ENCODE measurements at regions not wholly inside any gene's neighbourhood (a gene's known extent, or its start where the extent isn't known, plus 50 kb on each side); places are given as distances from the start of the nearest gene placed in this dataset.

DNA sequence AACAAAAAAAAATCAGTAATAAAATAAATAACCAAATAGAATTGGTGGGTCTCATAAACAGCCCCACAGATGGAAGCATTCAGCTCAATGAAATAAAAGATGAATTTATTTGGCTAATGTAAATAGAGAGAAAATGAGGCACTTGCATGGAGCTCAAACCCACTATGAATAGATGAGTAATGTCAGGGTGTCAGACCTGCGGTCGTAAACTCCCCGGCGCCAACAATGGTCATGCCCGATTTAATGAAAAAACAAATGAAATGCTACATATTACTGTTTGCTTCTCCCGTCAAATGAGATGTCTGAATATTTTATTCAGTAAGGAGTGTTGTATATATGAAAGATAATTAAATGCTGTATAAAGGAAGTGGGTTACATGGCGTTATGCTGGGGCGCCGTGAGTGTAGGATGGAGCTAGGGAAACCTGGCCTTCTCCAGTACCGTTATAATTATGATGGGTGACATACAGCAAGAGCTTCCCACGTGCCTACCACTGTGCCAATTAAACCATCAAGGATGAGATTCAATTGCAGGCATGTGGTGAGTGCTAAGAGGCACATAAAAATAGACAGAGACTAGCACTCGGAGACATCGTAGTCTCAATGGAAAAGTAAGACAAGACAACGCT, 648.1 kb downstream of the BCL11B start:
- no peak for ATAC-seq (replicated peaks in 1 of 4)
- Mint-ChIP-seq H3K27me3 (no peaks in the 10 kb centered on the region), H3K4me1 (no peaks in the 10 kb centered on the region), H3K4me3 (no peak overlapping the region), H3K36me3 (no peaks in the 10 kb centered on the region), H3K27ac (no peak overlapping the region), H3K9me3 (peaks cover 7 to 26% (median 19%) of the 10 kb centered on the region in 3 donors)
- no peaks in the 10 kb centered on the region for H3K36me3 ChIP-seq (ENCODE audit: control insufficient read depth in 2 of 2, extremely low read depth in 1 of 2, insufficient read depth in 1 of 2, low read length in 1 of 2)
- ChIA-PET POLR2A (interaction anchor here in 1 of 2 donors (0.6 to 0.7 kb wide), 2 partner anchors 318 to 1527 kb away, joined by 3 to 11 read pairs; no protein-coding TSS in a partner anchor), CTCF (no interaction called here)
- H3K4me3 ChIP-seq (ENCODE audit: control insufficient read depth in 1 of 2, extremely low read depth in 1 of 2, low read length in 1 of 2), result no peak overlapping the region
- WGBS (ENCODE audit: insufficient coverage), result 80% methylated on average over 1 of the region's 14 CpGs
- DNase-seq, result no peak
- H3K4me1 ChIP-seq (ENCODE audit: control insufficient read depth in 1 of 2, extremely low read depth in 1 of 2, insufficient read depth in 2 of 2, low read length in 2 of 2), result no peaks in the 10 kb centered on the region
- H3K27me3 ChIP-seq (replicated peaks in 1 of 2; ENCODE audit: control insufficient read depth in 2 of 2, extremely low read depth in 1 of 2, insufficient read depth in 2 of 2, low read length in 1 of 2), result no peaks in the 10 kb centered on the region
- no peaks in the 10 kb centered on the region for H3K9me3 ChIP-seq
- H3K27ac ChIP-seq (ENCODE audit: low read length), result no peak overlapping the region

DNA sequence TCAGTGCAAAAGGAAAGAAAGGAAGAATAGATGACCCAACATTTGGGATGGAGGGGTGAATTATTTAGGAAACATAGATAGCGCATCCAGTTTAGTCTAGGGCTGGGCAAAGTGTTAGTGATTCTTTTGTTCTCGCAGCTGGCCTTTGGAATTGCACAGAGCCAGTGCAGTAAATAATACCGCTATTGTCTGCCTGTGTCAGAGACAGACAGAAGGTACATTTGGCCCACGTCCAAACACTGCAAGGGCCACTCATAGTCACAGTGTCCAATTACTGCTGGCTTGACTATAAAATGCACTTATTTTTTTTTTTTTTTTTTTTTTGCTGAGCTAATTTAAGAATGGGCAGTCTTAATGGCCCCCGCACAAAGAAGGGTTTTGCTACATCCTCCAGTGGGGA, 638.6 kb downstream of the BCL11B start:
- ATAC-seq (replicated peaks in 1 of 4) (no peak), DNase-seq (no peak)
- Histone ChIP-seq H3K27ac (ENCODE audit: low read length) (no peak overlapping the region), H3K27me3 (replicated peaks in 1 of 2; ENCODE audit: control insufficient read depth in 2 of 2, extremely low read depth in 1 of 2, insufficient read depth in 2 of 2, low read length in 1 of 2) (no peaks in the 10 kb centered on the region), H3K4me3 (ENCODE audit: control insufficient read depth in 1 of 2, extremely low read depth in 1 of 2, low read length in 1 of 2) (no peak overlapping the region), H3K4me1 (ENCODE audit: control insufficient read depth in 1 of 2, extremely low read depth in 1 of 2, insufficient read depth in 2 of 2, low read length in 2 of 2) (no peaks in the 10 kb centered on the region), H3K36me3 (ENCODE audit: control insufficient read depth in 2 of 2, extremely low read depth in 1 of 2, insufficient read depth in 1 of 2, low read length in 1 of 2) (no peaks in the 10 kb centered on the region), H3K9me3 (no peaks in the 10 kb centered on the region)
- ChIA-PET CTCF (no interaction called here), POLR2A (no interaction called here)
- Mint-ChIP-seq H3K27ac (no peak overlapping the region), H3K9me3 (peaks cover 0 to 2% (median 0%) of the 10 kb centered on the region in 3 donors), H3K27me3 (no peaks in the 10 kb centered on the region), H3K36me3 (no peaks in the 10 kb centered on the region), H3K4me1 (no peaks in the 10 kb centered on the region), H3K4me3 (no peak overlapping the region)
- WGBS (ENCODE audit: insufficient coverage), result 100% methylated on average over 2 of the region's 5 CpGs

DNA sequence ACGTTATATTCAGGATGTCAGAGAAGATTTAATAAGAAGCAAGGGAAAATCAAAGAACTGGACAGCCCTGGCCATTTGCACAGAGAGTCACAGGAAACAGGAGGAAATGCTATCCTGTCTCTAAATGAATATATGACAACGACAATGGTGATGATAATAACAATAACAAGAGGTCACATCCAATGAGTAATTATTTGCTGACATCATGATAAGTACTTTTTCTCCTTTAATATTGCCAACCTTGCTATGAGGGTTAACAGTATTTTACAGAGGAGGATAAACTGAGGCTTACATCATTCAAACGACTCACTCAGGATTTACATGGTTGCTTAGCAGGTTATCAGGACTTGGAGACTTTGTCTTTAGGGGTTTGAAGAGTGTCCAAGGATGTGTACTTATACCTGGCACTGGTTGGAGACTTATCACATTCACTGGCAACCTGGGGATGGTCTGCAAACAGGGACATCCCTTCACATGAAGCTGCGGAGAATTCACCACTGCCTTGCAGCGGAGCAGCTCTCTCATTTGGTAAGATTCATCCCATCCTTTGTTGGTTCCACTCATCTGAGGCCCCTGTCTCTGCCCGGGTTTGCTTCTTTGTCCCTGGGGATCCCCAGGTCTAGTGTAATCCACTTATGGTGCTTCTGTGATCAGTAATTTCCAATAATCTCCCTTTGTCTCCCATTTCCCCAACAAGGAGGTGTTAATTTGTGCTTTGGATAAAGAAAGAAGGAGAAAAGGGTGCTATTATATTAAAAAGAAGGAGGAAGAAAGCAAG, 637.8 kb downstream of the BCL11B start:
- H3K4me1 ChIP-seq (ENCODE audit: control insufficient read depth in 1 of 2, extremely low read depth in 1 of 2, insufficient read depth in 2 of 2, low read length in 2 of 2), result no peaks in the 10 kb centered on the region
- no peak overlapping the region for H3K4me3 ChIP-seq (ENCODE audit: control insufficient read depth in 1 of 2, extremely low read depth in 1 of 2, low read length in 1 of 2)
- 100% methylated on average over 2 of the region's 6 CpGs for WGBS (ENCODE audit: insufficient coverage)
- DNase-seq (no peak), ATAC-seq (replicated peaks in 1 of 4) (no peak)
- no peaks in the 10 kb centered on the region for H3K27me3 Mint-ChIP-seq
- H3K9me3 ChIP-seq, result no peaks in the 10 kb centered on the region
- no peak overlapping the region for H3K4me3 Mint-ChIP-seq
- no peak overlapping the region for H3K27ac Mint-ChIP-seq
- no peak overlapping the region for H3K27ac ChIP-seq (ENCODE audit: low read length)
- H3K36me3 Mint-ChIP-seq, result no peaks in the 10 kb centered on the region
- H3K36me3 ChIP-seq (ENCODE audit: control insufficient read depth in 2 of 2, extremely low read depth in 1 of 2, insufficient read depth in 1 of 2, low read length in 1 of 2), result no peaks in the 10 kb centered on the region
- CTCF ChIA-PET, result no interaction called here
- H3K27me3 ChIP-seq (replicated peaks in 1 of 2; ENCODE audit: control insufficient read depth in 2 of 2, extremely low read depth in 1 of 2, insufficient read depth in 2 of 2, low read length in 1 of 2), result no peaks in the 10 kb centered on the region
- POLR2A ChIA-PET, result interaction anchor here in 1 of 2 donors (0.7 kb wide), 1 partner anchor 189 kb away, joined by 3 read pairs; no protein-coding TSS in a partner anchor
- H3K4me1 Mint-ChIP-seq, result no peaks in the 10 kb centered on the region
- no peaks in the 10 kb centered on the region for H3K9me3 Mint-ChIP-seq

DNA sequence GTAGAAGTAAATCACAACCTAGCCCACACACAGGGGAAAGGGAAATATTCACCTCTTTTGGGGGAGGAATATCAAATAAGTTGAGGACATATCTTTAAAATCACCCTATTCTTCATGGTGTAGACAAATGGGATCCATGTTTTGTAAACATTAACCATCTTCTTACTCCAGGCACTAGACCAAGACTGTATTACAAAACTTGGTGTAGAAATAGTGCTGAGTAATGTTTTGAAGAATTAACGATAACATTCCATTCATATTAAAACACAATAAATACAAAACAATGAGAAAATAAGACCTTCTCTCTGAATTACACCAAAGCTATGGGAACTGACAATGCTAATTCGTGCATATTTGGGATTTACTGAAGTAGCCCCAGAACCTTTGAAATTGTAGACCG, 633.6 kb downstream of the BCL11B start:
- Histone ChIP-seq H3K36me3 (ENCODE audit: control insufficient read depth in 2 of 2, extremely low read depth in 1 of 2, insufficient read depth in 1 of 2, low read length in 1 of 2) (no peaks in the 10 kb centered on the region), H3K4me3 (ENCODE audit: control insufficient read depth in 1 of 2, extremely low read depth in 1 of 2, low read length in 1 of 2) (no peak overlapping the region), H3K27ac (ENCODE audit: low read length) (no peak overlapping the region), H3K4me1 (ENCODE audit: control insufficient read depth in 1 of 2, extremely low read depth in 1 of 2, insufficient read depth in 2 of 2, low read length in 2 of 2) (no peaks in the 10 kb centered on the region), H3K9me3 (no peaks in the 10 kb centered on the region), H3K27me3 (replicated peaks in 1 of 2; ENCODE audit: control insufficient read depth in 2 of 2, extremely low read depth in 1 of 2, insufficient read depth in 2 of 2, low read length in 1 of 2) (no peaks in the 10 kb centered on the region)
- Mint-ChIP-seq H3K4me1 (no peaks in the 10 kb centered on the region), H3K36me3 (no peaks in the 10 kb centered on the region), H3K27ac (no peak overlapping the region), H3K27me3 (no peaks in the 10 kb centered on the region), H3K9me3 (no peaks in the 10 kb centered on the region), H3K4me3 (no peak overlapping the region)
- no peak for DNase-seq
- POLR2A ChIA-PET, result interaction anchor here in 1 of 2 donors (0.6 kb wide), 1 partner anchor 437 kb away, joined by 3 read pairs; no protein-coding TSS in a partner anchor
- CTCF ChIA-PET, result no interaction called here
- ATAC-seq (replicated peaks in 1 of 4), result no peak
- 94% methylated on average over 2 of the region's 3 CpGs for WGBS (ENCODE audit: insufficient coverage)

DNA sequence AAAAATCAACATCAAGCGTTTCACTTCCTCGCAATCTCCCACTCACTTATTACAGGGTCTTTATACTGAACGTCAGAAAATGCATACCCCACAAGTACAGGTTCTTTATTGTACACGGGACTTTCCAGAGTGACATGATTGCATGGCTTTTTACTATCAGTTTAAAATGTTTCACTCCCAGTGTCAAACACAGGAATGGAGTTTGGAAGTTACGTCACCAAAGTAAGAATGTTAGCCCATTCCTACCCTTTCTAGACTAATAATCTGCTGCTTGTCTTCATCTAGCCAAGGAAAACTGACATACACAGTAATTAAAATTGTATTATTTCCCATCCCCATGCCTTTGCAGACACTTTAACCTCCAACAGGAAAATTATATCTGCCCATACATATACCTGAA, 624.2 kb downstream of the BCL11B start:
- no peaks in the 10 kb centered on the region for H3K36me3 ChIP-seq (ENCODE audit: control insufficient read depth in 2 of 2, extremely low read depth in 1 of 2, insufficient read depth in 1 of 2, low read length in 1 of 2)
- POLR2A ChIA-PET, result no interaction called here
- Mint-ChIP-seq H3K27me3 (no peaks in the 10 kb centered on the region), H3K27ac (no peak overlapping the region), H3K4me3 (no peak overlapping the region), H3K4me1 (no peaks in the 10 kb centered on the region), H3K9me3 (no peaks in the 10 kb centered on the region), H3K36me3 (no peaks in the 10 kb centered on the region)
- DNase-seq (no peak), ATAC-seq (replicated peaks in 1 of 4) (no peak)
- 80% methylated on average over 1 of the region's 5 CpGs for WGBS (ENCODE audit: insufficient coverage)
- no peaks in the 10 kb centered on the region for H3K27me3 ChIP-seq (replicated peaks in 1 of 2; ENCODE audit: control insufficient read depth in 2 of 2, extremely low read depth in 1 of 2, insufficient read depth in 2 of 2, low read length in 1 of 2)
- CTCF ChIA-PET, result no interaction called here
- no peak overlapping the region for H3K27ac ChIP-seq (ENCODE audit: low read length)
- no peaks in the 10 kb centered on the region for H3K4me1 ChIP-seq (ENCODE audit: control insufficient read depth in 1 of 2, extremely low read depth in 1 of 2, insufficient read depth in 2 of 2, low read length in 2 of 2)
- H3K4me3 ChIP-seq (ENCODE audit: control insufficient read depth in 1 of 2, extremely low read depth in 1 of 2, low read length in 1 of 2), result no peak overlapping the region
- no peaks in the 10 kb centered on the region for H3K9me3 ChIP-seq

DNA sequence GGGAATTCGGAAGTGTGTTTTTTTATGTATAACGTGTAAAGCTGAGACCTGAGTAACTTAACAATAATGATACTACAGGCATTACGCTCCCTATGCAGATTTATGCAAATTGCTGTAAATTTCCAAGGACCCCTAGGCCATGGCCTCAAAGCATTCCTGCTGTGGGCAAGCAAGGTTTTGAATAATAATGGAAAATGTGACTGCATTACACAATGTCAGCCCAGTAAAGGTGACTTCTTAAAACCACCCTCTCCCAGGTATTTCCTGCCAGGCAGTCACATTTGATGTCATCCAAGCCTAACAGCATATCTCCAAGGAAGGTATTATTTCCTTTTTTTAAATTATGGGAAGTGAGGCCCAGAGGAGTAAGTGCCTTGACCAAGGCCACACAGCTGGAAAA, 621.0 kb downstream of the BCL11B start:
- Histone ChIP-seq H3K36me3 (ENCODE audit: control insufficient read depth in 2 of 2, extremely low read depth in 1 of 2, insufficient read depth in 1 of 2, low read length in 1 of 2) (no peaks in the 10 kb centered on the region), H3K9me3 (no peaks in the 10 kb centered on the region), H3K27me3 (replicated peaks in 1 of 2; ENCODE audit: control insufficient read depth in 2 of 2, extremely low read depth in 1 of 2, insufficient read depth in 2 of 2, low read length in 1 of 2) (no peaks in the 10 kb centered on the region), H3K4me3 (ENCODE audit: control insufficient read depth in 1 of 2, extremely low read depth in 1 of 2, low read length in 1 of 2) (no peak overlapping the region), H3K27ac (ENCODE audit: low read length) (no peak overlapping the region), H3K4me1 (ENCODE audit: control insufficient read depth in 1 of 2, extremely low read depth in 1 of 2, insufficient read depth in 2 of 2, low read length in 2 of 2) (no peaks in the 10 kb centered on the region)
- H3K27me3 Mint-ChIP-seq, result no peaks in the 10 kb centered on the region
- no CpG with 5 or more reads among the region's 3 CpGs for WGBS (ENCODE audit: insufficient coverage)
- CTCF ChIA-PET, result no interaction called here
- no peaks in the 10 kb centered on the region for H3K4me1 Mint-ChIP-seq
- peaks cover 6 to 10% (median 7%) of the 10 kb centered on the region in 3 donors for H3K9me3 Mint-ChIP-seq
- H3K4me3 Mint-ChIP-seq, result no peak overlapping the region
- POLR2A ChIA-PET, result no interaction called here
- ATAC-seq (replicated peaks in 1 of 4), result no peak
- peaks cover 2% of the 10 kb centered on the region for H3K36me3 Mint-ChIP-seq
- DNase-seq, result no peak
- H3K27ac Mint-ChIP-seq, result no peak overlapping the region
